HepG2 (cell line): ENCODE measurements at regions not wholly inside any gene's neighbourhood (a gene's known extent, or its start where the extent isn't known, plus 50 kb on each side); places are given as distances from the start of the nearest gene placed in this dataset.

ENCODE experiments used
- ATAC-seq: fragments of 200-7000 bp; cut with Tn5 transposase; 3 replicates; pipeline ENCODE4 v1.9.1; 2020; ENCODE audit warnings: mild to moderate bottlenecking, moderate library complexity
- BruUV-seq: library from RNA; stranded (reverse); fragments of 400-500 nt; replicated peaks from 2 replicates; lab custom pipeline; 2021; lab: Mats Ljungman, UMichigan
- CTCF ChIA-PET: fragments of 300-600 bp; formaldehyde crosslinking; extraction: SDS; loops from one replicate; lab custom pipeline; 2021; ENCODE audit warnings: low total read pairs, inconsistent platforms, low intra/inter-chr PET ratio; lab: Yijun Ruan, JAX
- POLR2A ChIA-PET: fragments of 350-600 bp; sonication (Branson Sonifier 250); formaldehyde crosslinking; loops from one replicate; lab custom pipeline; 2020; ENCODE audit warnings: antibody characterized with exemption, inconsistent platforms; lab: Yijun Ruan, JAX
- DNase-seq: peaks from one replicate; pipeline ENCODE4 v3.0.0-alpha.2; 2015; ENCODE audit warnings: low spot score
- FAIRE-seq: peaks from 3 replicates; lab custom pipeline; 2011; peaks lifted over from hg19 to GRCh38; lab: Jason Lieb, UNC
- H2AFZ ChIP-seq: one replicate; pipeline ENCODE4 v1.6.1; 2011; ENCODE audit warnings: low read length, inconsistent platforms
- H3K27ac ChIP-seq: fragments of 300-600 bp; 3 replicates; pipeline ENCODE4 v1.8.0; 2011; ENCODE audit warnings: mixed run types, mild to moderate bottlenecking, mixed read lengths, low read length, inconsistent platforms; ENCODE audit not compliant: insufficient read depth; ENCODE audit errors: extremely low read length
- H3K27me3 ChIP-seq, 2 experiments: fragments of 200-600 bp in 1 of 2; 2 replicates in 1 of 2; 3 replicates in 1 of 2; pipeline versions ENCODE4 v1.6.0 to v1.8.0; 2011; ENCODE audit warnings: low read length in 2 of 2, mild to moderate bottlenecking in 2 of 2, moderate library complexity in 2 of 2, inconsistent platforms in 1 of 2; ENCODE audit not compliant: insufficient read depth in 2 of 2, control insufficient read depth in 1 of 2
- H3K36me3 ChIP-seq, 2 experiments: fragments of 200-600 bp in 1 of 2; replicated peaks in 1 of 2; 2 replicates in 1 of 2; 3 replicates in 1 of 2; pipeline versions ENCODE4 v1.5.1 to v1.8.0; 2011; ENCODE audit warnings: low read length in 2 of 2, inconsistent platforms in 1 of 2; ENCODE audit not compliant: insufficient read depth in 2 of 2, control insufficient read depth in 1 of 2
- H3K4me1 ChIP-seq: 2 replicates; pipeline ENCODE4 v1.5.1; 2012; ENCODE audit warnings: low read length, inconsistent platforms; ENCODE audit not compliant: insufficient read depth
- H3K4me2 ChIP-seq: 2 replicates; pipeline ENCODE4 v1.6.0; 2011; ENCODE audit warnings: low read depth, low read length, inconsistent platforms
- H3K4me3 ChIP-seq, 3 experiments: fragments of 200-600 bp in 1 of 3; sonication (generic), shearing (Covaris generic) in 1 of 3; replicated peaks in 1 of 3; 2 replicates each; pipeline ENCODE4 v1.5.1; 2011 to 2016; ENCODE audit warnings: low read length in 3 of 3, inconsistent platforms in 2 of 3, low read depth in 2 of 3, mild to moderate bottlenecking in 2 of 3, control low read depth in 1 of 3, mixed read lengths in 1 of 3; ENCODE audit not compliant: insufficient read depth in 1 of 3
- H3K79me2 ChIP-seq: one replicate; pipeline ENCODE4 v1.6.1; 2011; ENCODE audit warnings: low read length, inconsistent platforms; ENCODE audit not compliant: insufficient read depth
- H3K9ac ChIP-seq: 2 replicates; pipeline ENCODE4 v1.6.0; 2011; ENCODE audit warnings: mild to moderate bottlenecking, low read depth, low read length, inconsistent platforms; ENCODE audit not compliant: insufficient read depth
- H3K9me3 ChIP-seq: 2 replicates; pipeline ENCODE4 v1.5.1; 2012; ENCODE audit warnings: mild to moderate bottlenecking, low read length
- H4K20me1 ChIP-seq: 2 replicates; pipeline ENCODE4 v1.6.0; 2011; ENCODE audit warnings: inconsistent platforms, mild to moderate bottlenecking, low read length, moderate library complexity; ENCODE audit not compliant: insufficient read depth
- CC2D1A ChIP-seq: sonication (generic); formaldehyde crosslinking; IDR thresholded peaks from 2 replicates; pipeline ENCODE4 v1.8.1; 2023; ENCODE audit warnings: mild to moderate bottlenecking, missing genetic modification reagents
- ESRRA ChIP-seq: sonication (generic); formaldehyde crosslinking; IDR thresholded peaks from 2 replicates; pipeline ENCODE4 v1.5.1; 2020; ENCODE audit warnings: mild to moderate bottlenecking, low read depth, missing genetic modification reagents
- FOSL2 ChIP-seq: sonication (generic); formaldehyde crosslinking; IDR thresholded peaks from 2 replicates; pipeline ENCODE4 v1.4.0; 2020; ENCODE audit warnings: missing genetic modification reagents
- HHEX ChIP-seq: IDR thresholded peaks from 2 replicates; pipeline ENCODE4 v1.6.1; 2016; ENCODE audit warnings: control low read depth
- MATR3 ChIP-seq: sonication (generic); formaldehyde crosslinking; IDR thresholded peaks from 2 replicates; pipeline ENCODE4 v1.4.0; 2020; ENCODE audit warnings: missing genetic modification reagents
- NFATC3 ChIP-seq: sonication (generic); formaldehyde crosslinking; IDR thresholded peaks from 2 replicates; pipeline ENCODE4 v1.5.1; 2020; ENCODE audit warnings: mild to moderate bottlenecking, missing genetic modification reagents
- NONO ChIP-seq, 2 experiments: fragments of 450-650 bp in 1 of 2; sonication (generic) in 1 of 2; formaldehyde crosslinking in 1 of 2; IDR thresholded peaks in 1 of 2; conservative IDR thresholded peaks in 1 of 2; 2 replicates each; pipeline versions ENCODE4 v1.6.1 to v1.8.0; 2017 to 2022; ENCODE audit warnings: mild to moderate bottlenecking in 1 of 2, missing genetic modification reagents in 1 of 2, moderate library complexity in 1 of 2
- PPARG ChIP-seq: conservative IDR thresholded peaks from 2 replicates; pipeline ENCODE4 v1.6.1; 2016; ENCODE audit warnings: missing biosample characterization, missing genetic modification reagents
- RAD51 ChIP-seq: fragments of 450-650 bp; IDR thresholded peaks from 2 replicates; pipeline ENCODE4 v1.6.1; 2016; ENCODE audit warnings: borderline replicate concordance
- RBAK ChIP-seq: sonication (generic); formaldehyde crosslinking; IDR thresholded peaks from 2 replicates; pipeline ENCODE4 v1.5.1; 2020; ENCODE audit warnings: mild to moderate bottlenecking, missing genetic modification reagents
- RXRB ChIP-seq: IDR thresholded peaks from 2 replicates; pipeline ENCODE4 v1.6.1; 2016; ENCODE audit warnings: borderline replicate concordance, missing genetic modification reagents, missing compliant biosample characterization
- SP1 ChIP-seq, 2 experiments: fragments of 450-650 bp in 1 of 2; sonication (generic) in 1 of 2; formaldehyde crosslinking in 1 of 2; IDR thresholded peaks; 2 replicates each; pipeline versions ENCODE4 v1.4.0 to v1.6.1; 2016 to 2020; ENCODE audit warnings: missing genetic modification reagents in 1 of 2
- ZNF292 ChIP-seq: sonication (generic); formaldehyde crosslinking; IDR thresholded peaks from 2 replicates; pipeline ENCODE4 v1.8.1; 2022; ENCODE audit warnings: mild to moderate bottlenecking, low read depth, missing genetic modification reagents, borderline replicate concordance
- ZNF678 ChIP-seq: sonication (generic); formaldehyde crosslinking; IDR thresholded peaks from 2 replicates; pipeline ENCODE4 v1.4.0; 2020; ENCODE audit warnings: mild to moderate bottlenecking, missing genetic modification reagents
- WGBS: methylation state at CpG from one replicate; pipeline ENCODE4 v1.1.6; 2017; ENCODE audit warnings: low lambda C conversion rate; 5-methylcytosine and 5-hydroxymethylcytosine counted together
- in situ Hi-C: cut with HindIII; loops from 2 replicates; pipeline ENCODE4 v1.10.0; 2017; ENCODE audit warnings: low pct_unique_long_range_greater_than_20kb; ENCODE audit not compliant: extremely low pct_ligation_motif_present
- intact Hi-C: fragments of 100-400 bp; cut with micrococcal nuclease; formaldehyde crosslinking; loops from one replicate; pipeline ENCODE4 v1.10.0; 2022; ENCODE audit not compliant: unreplicated experiment
- TF ChIP-seq, protein P1 (sequence below): sonication (generic); formaldehyde crosslinking; IDR thresholded peaks from 2 replicates; pipeline ENCODE4 v1.5.1; 2020; ENCODE audit warnings: missing genetic modification reagents, mild to moderate bottlenecking, borderline replicate concordance
- TF ChIP-seq, protein P2 (sequence below): sonication (generic); formaldehyde crosslinking; conservative IDR thresholded peaks from 2 replicates; pipeline ENCODE4 v1.8.0; 2022; ENCODE audit warnings: low read depth, missing genetic modification reagents

DNA sequence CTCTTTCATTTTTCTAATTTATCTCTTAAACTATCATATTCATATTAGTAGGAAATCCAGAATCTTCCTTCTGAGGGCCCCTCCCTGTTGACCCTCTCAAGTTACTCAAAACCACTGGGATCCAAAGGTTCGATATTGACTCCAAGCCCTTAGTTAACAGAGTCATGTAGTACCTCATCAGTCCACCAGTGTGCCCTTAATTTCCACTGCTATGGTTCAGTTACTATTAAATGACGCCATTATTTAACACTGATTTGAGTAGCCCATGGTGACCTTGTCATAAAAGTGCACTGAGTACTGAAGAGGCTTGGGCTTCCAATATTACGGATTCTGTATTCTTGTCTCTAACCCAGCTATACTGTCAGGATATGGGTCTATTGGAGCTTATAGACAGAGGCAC lies 91.9 kb upstream of the MS4A8 start:
- intact Hi-C loops (no loop called here), in situ Hi-C loops (loop anchor here (25.0 kb wide), 1 partner anchor 345 kb away; no protein-coding TSS in a partner anchor)
- BruUV-seq, result no TSS peak
- WGBS, result 0% methylated on average over 3 of the region's 3 CpGs
- Histone ChIP-seq H3K4me2 (no peak overlapping the region), H3K27ac (no peak overlapping the region), H3K9ac (no peak overlapping the region), H3K27me3 (no peaks in the 10 kb centered on the region), H3K79me2 (no peaks in the 10 kb centered on the region), H3K9me3 (no peaks in the 10 kb centered on the region), H2AFZ (no peak overlapping the region), H3K4me3 (no peak overlapping the region), H3K4me1 (no peaks in the 10 kb centered on the region), H3K36me3 (no peaks in the 10 kb centered on the region), H4K20me1 (no peaks in the 10 kb centered on the region)
- ChIA-PET CTCF (no interaction called here), POLR2A (no interaction called here)
- no peak for TF ChIP-seq ZNF292
- no peak for TF ChIP-seq ESRRA (CRISPR knock-in tag)
- no peak for FAIRE-seq
- no peak for DNase-seq
- no peak for ATAC-seq

DNA sequence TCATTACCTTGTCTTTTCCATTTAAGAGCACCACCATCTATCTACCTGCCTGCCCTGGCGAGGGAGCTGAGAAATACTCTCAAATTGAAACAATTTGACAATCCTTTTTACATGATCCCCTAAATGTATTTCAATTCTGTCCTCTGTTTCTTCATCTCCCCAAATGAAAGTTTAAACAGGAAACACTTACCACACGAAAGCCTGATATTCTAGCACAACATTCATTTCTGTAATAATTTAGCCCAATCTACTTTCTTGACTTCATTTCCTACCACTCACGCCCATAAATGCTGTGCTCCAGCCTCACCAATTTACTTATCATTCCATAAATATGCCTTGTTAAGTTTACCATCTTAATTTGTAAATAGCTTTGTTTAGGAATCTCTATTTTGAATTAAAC lies 89.8 kb upstream of the MS4A8 start:
- Histone ChIP-seq H3K4me1 (no peaks in the 10 kb centered on the region), H3K4me2 (no peak overlapping the region), H3K36me3 (no peaks in the 10 kb centered on the region), H3K27me3 (no peaks in the 10 kb centered on the region), H3K9ac (no peak overlapping the region), H3K27ac (no peak overlapping the region), H3K79me2 (no peaks in the 10 kb centered on the region), H3K9me3 (no peaks in the 10 kb centered on the region), H3K4me3 (no peak overlapping the region), H2AFZ (no peak overlapping the region), H4K20me1 (no peaks in the 10 kb centered on the region)
- FAIRE-seq (no peak), DNase-seq (no peak), ATAC-seq (no peak)
- in situ Hi-C loops (loop anchor here (25.0 kb wide), 1 partner anchor 347 kb away; no protein-coding TSS in a partner anchor), intact Hi-C loops (no loop called here)
- CTCF ChIA-PET, result no interaction called here
- no TSS peak for BruUV-seq
- WGBS, result under 1% methylated on average over 3 of the region's 3 CpGs
- POLR2A ChIA-PET, result no interaction called here
- TF ChIP-seq MATR3 (no peak), RXRB (CRISPR knock-in tag) (no peak), RAD51 (no peak), SP1 (IDR thresholded peaks at IDR 0.05) (no peak), SP1 (CRISPR knock-in tag; IDR thresholded peaks at IDR 0.05) (no peak), HHEX (CRISPR knock-in tag) (no peak), PPARG (CRISPR knock-in tag) (no peak), FOSL2 (CRISPR knock-in tag) (no peak), ZNF678 (CRISPR knock-in tag) (no peak), NFATC3 (no peak), NONO (IDR thresholded peaks at IDR 0.05) (no peak), NONO (CRISPR knock-in tag; conservative IDR thresholded peaks at IDR 0.05) (no peak), CC2D1A (no peak), RBAK (CRISPR knock-in tag) (no peak)
- TF ChIP-seq, protein P1, sequence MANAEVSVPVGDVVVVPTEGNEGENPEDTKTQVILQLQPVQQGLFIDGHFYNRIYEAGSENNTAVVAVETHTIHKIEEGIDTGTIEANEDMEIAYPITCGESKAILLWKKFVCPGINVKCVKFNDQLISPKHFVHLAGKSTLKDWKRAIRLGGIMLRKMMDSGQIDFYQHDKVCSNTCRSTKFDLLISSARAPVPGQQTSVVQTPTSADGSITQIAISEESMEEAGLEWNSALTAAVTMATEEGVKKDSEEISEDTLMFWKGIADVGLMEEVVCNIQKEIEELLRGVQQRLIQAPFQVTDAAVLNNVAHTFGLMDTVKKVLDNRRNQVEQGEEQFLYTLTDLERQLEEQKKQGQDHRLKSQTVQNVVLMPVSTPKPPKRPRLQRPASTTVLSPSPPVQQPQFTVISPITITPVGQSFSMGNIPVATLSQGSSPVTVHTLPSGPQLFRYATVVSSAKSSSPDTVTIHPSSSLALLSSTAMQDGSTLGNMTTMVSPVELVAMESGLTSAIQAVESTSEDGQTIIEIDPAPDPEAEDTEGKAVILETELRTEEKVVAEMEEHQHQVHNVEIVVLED (CRISPR knock-in tag), result no peak
- TF ChIP-seq, protein P2, sequence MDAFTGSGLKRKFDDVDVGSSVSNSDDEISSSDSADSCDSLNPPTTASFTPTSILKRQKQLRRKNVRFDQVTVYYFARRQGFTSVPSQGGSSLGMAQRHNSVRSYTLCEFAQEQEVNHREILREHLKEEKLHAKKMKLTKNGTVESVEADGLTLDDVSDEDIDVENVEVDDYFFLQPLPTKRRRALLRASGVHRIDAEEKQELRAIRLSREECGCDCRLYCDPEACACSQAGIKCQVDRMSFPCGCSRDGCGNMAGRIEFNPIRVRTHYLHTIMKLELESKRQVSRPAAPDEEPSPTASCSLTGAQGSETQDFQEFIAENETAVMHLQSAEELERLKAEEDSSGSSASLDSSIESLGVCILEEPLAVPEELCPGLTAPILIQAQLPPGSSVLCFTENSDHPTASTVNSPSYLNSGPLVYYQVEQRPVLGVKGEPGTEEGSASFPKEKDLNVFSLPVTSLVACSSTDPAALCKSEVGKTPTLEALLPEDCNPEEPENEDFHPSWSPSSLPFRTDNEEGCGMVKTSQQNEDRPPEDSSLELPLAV (CRISPR knock-in tag), result no peak
